ENCODE measurements at regions not wholly inside any gene's neighbourhood (a gene's known extent, or its start where the extent isn't known, plus 50 kb on each side); places are given as distances from the start of the nearest gene placed in this dataset.
"Not testable (repeated sequence)": the region's sequence is repeated elsewhere in the genome, so short reads cannot be mapped to it uniquely, and the experiment has no call there.

DNA sequence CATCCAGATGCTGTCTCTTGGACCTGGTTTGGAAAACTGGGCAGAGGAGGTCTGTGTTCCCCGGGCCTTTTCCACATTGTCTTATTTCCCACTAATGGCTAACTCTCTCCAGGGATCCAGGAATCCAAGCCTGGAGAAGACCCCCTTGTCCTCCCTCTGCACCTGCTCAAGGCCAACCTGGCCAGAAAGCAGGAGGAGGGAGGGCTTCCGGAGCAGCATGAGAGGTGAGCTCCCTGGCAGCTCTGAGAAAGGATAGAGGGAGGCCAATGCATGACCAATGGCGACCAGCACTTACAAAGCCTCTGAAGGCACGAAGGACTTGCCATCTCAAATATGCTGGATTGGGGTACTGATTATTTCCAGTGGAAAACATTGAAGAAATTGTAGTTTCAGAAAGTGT is 445.0 kb upstream of the B3GAT1 start:
- no peak for TF ChIP-seq CREB5 (CRISPR knock-in tag; IDR thresholded peaks at IDR 0.05; ENCODE audit: low read depth)
- TF ChIP-seq TCF4 (CRISPR knock-in tag; IDR thresholded peaks at IDR 0.05; ENCODE audit: borderline replicate concordance), result no peak
- TF ChIP-seq ARNTL (CRISPR knock-in tag; IDR thresholded peaks at IDR 0.05; ENCODE audit: borderline replicate concordance, low read depth), result no peak
- TF ChIP-seq, protein P1, sequence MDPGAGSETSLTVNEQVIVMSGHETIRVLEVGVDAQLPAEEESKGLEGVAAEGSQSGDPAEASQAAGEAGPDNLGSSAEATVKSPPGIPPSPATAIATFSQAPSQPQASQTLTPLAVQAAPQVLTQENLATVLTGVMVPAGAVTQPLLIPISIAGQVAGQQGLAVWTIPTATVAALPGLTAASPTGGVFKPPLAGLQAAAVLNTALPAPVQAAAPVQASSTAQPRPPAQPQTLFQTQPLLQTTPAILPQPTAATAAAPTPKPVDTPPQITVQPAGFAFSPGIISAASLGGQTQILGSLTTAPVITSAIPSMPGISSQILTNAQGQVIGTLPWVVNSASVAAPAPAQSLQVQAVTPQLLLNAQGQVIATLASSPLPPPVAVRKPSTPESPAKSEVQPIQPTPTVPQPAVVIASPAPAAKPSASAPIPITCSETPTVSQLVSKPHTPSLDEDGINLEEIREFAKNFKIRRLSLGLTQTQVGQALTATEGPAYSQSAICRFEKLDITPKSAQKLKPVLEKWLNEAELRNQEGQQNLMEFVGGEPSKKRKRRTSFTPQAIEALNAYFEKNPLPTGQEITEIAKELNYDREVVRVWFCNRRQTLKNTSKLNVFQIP (CRISPR knock-in tag; IDR thresholded peaks at IDR 0.05; ENCODE audit: borderline replicate concordance, low read depth), result no peak
- ATAC-seq, result no peak

DNA sequence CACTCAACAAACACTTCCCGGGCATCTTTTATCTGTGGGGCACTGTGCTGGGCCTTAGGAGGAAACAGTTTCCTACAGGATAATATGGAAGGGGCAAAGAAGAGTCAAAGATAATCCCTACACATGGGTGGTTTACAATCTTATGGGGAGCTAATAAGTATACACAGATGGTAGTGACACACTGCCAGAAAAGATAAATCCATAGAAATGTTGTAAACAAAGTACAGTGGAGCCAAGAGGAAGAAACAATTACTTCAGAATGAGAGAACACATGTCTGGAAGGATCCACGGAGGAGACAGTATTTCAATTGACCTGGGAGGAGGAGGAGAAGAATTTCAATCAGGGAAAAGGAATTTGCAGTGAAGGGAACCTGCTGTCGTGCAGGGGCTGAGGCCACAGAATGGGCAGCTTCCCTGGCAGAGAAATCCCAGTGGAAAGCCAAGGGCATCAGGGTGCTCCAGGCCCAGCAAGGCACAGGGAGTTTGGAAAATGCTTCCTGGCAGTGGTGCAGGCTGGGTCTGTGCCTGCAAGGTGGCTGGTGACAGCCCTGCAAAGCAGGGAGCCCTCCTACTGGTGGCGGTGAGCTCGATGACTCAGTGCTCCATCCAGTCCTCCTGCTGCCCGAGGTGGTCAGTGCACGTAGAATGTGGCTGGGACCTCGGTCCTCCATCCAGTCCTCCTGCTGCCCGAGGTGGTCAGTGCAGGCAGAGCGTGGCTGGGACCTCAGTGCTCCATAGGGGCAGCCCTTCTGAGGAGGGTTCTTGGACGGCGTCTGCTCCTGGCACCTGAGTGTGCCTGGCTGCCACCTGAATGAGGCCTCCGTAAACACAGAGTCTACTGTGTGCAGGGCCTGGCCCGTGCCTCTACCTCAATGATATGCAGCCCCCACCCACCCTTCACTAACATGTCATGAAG is 444.3 kb upstream of the B3GAT1 start:
- TF ChIP-seq, protein P2, sequence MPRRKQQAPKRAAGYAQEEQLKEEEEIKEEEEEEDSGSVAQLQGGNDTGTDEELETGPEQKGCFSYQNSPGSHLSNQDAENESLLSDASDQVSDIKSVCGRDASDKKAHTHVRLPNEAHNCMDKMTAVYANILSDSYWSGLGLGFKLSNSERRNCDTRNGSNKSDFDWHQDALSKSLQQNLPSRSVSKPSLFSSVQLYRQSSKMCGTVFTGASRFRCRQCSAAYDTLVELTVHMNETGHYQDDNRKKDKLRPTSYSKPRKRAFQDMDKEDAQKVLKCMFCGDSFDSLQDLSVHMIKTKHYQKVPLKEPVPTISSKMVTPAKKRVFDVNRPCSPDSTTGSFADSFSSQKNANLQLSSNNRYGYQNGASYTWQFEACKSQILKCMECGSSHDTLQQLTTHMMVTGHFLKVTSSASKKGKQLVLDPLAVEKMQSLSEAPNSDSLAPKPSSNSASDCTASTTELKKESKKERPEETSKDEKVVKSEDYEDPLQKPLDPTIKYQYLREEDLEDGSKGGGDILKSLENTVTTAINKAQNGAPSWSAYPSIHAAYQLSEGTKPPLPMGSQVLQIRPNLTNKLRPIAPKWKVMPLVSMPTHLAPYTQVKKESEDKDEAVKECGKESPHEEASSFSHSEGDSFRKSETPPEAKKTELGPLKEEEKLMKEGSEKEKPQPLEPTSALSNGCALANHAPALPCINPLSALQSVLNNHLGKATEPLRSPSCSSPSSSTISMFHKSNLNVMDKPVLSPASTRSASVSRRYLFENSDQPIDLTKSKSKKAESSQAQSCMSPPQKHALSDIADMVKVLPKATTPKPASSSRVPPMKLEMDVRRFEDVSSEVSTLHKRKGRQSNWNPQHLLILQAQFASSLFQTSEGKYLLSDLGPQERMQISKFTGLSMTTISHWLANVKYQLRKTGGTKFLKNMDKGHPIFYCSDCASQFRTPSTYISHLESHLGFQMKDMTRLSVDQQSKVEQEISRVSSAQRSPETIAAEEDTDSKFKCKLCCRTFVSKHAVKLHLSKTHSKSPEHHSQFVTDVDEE (CRISPR knock-in tag; IDR thresholded peaks at IDR 0.05), result no peak
- TF ChIP-seq ZFP3 (CRISPR knock-in tag; IDR thresholded peaks at IDR 0.05) (no peak), GLIS3 (CRISPR knock-in tag; IDR thresholded peaks at IDR 0.05) (no peak), SNAI2 (CRISPR knock-in tag; IDR thresholded peaks at IDR 0.05) (no peak)
- ATAC-seq, result no peak

- no peak for TF ChIP-seq ZFP30 (CRISPR knock-in tag; IDR thresholded peaks at IDR 0.05)
- TF ChIP-seq CSDC2 (CRISPR knock-in tag; IDR thresholded peaks at IDR 0.05), result no peak
- no peak for TF ChIP-seq ZC3H10 (CRISPR knock-in tag; IDR thresholded peaks at IDR 0.05)
- no peak for TF ChIP-seq TOX (CRISPR knock-in tag; IDR thresholded peaks at IDR 0.05; ENCODE audit: borderline replicate concordance)
- TF ChIP-seq ZNF565 (CRISPR knock-in tag; conservative IDR thresholded peaks at IDR 0.05; ENCODE audit: low read depth), result no peak
- TF ChIP-seq ISL1 (CRISPR knock-in tag; IDR thresholded peaks at IDR 0.05), result no peak
- no peak for TF ChIP-seq ARNTL (CRISPR knock-in tag; IDR thresholded peaks at IDR 0.05; ENCODE audit: borderline replicate concordance, low read depth)
- TF ChIP-seq OSR1 (CRISPR knock-in tag; IDR thresholded peaks at IDR 0.05), result no peak
- no peak for TF ChIP-seq ESRRG (CRISPR knock-in tag; IDR thresholded peaks at IDR 0.05)
- no peak for TF ChIP-seq PPARA (CRISPR knock-in tag; IDR thresholded peaks at IDR 0.05; ENCODE audit: borderline replicate concordance)
- no peak for TF ChIP-seq CSRNP3 (CRISPR knock-in tag; IDR thresholded peaks at IDR 0.05)
- no peak for TF ChIP-seq BACH2 (CRISPR knock-in tag; IDR thresholded peaks at IDR 0.05; ENCODE audit: borderline replicate concordance)
- no peak for TF ChIP-seq RARB (CRISPR knock-in tag; IDR thresholded peaks at IDR 0.05)
- no peak for TF ChIP-seq CREB5 (CRISPR knock-in tag; IDR thresholded peaks at IDR 0.05; ENCODE audit: low read depth)
- ATAC-seq, result no peak
Observed at GRCh38 chr11:134853992-134854991, 442.2 kb upstream of the B3GAT1 start.

GRCh38 chr11:134851503-134852224 is 439.6 kb upstream of the B3GAT1 start:
- not testable (repeated sequence) for ATAC-seq
